ENCODE measurements at regions not wholly inside any gene's neighbourhood (a gene's known extent, or its start where the extent isn't known, plus 50 kb on each side); places are given as distances from the start of the nearest gene placed in this dataset.
"Not testable (repeated sequence)": the region's sequence is repeated elsewhere in the genome, so short reads cannot be mapped to it uniquely, and the experiment has no call there.

DNA sequence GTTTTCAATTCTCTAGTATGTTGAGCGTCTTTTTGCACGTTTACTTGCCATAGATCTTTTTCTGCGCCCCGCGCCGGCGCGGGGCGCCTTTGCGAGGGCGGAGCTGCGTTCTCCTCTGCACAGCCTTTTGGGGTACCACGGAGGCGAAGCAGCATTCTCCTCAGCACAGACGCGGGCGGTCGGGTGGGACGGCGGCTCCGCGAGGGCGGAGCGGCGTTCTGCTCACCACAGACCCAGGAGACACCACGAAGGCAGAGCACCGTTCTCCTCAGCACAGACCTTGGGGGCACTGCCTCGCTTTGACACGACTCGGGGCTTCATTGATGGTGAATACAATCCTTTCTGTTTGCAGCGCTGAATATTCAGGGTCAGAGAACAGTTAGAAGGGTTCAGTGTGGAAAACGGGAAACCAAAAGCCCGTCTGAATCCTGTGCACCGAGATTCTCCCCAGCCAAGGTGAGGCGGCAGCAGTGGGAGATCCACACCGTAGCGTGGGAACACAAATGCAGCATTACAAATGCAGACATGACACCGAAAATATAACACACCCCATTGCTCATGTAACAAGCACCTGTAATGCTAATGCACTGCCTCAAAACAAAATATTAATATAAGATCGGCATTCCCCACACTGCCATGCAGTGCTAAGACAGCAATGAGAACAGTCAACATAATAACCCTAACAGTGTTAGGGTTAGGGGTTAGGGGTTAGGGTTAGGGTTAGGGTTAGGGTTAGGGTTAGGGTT lies 190.7 kb upstream of the VIPR2 start:
- DNase-seq; H3K4me3 ChIP-seq (ENCODE audit: low read length); H3K4me3 Mint-ChIP-seq; H3K9me3 Mint-ChIP-seq; H3K36me3 Mint-ChIP-seq; H3K4me1 Mint-ChIP-seq; CTCF ChIA-PET; H3K27me3 Mint-ChIP-seq; H3K27ac ChIP-seq (ENCODE audit: low read depth, low read length); H3K36me3 ChIP-seq (ENCODE audit: insufficient read depth, low read length); H3K4me1 ChIP-seq (ENCODE audit: insufficient read depth, low read length); H3K27me3 ChIP-seq (ENCODE audit: insufficient read depth, low read length, poor library complexity, severe bottlenecking); H3K9me3 ChIP-seq (ENCODE audit: low read length); POLR2A ChIA-PET: not testable (repeated sequence)
- peak overlapping the region in 1 of 8 donors; percentile 66 for H3K27ac Mint-ChIP-seq

DNA sequence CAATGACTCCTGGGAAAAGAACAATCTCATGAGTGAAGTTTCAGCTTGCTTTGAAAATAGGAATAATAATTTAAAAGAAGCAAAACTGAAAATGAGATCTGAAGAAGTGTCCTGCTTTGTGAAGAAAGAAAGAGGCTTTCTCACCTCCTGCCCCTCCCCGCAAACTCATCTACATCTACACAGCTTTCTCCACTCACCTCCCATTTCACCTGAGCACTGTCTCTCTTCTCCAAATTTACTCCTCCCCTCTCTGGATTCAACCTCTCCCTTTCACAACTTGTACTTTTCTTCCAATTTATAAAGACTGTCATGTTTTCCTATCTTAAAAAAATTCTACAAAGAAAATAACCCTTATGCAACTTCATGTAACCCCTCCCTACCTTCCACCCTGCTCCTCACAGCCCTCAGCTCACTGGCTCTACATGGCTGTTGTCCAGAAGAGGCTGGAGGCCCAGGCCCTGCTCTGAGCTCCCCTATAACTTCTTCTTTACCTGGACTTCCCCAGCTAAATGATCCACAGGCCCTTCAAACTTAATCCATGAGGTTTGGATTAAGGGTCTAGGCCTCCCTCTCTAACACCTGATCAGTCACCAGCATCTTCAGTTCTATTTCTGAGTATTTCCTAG lies 188.3 kb upstream of the VIPR2 start:
- POLR2A ChIA-PET; H3K27ac Mint-ChIP-seq; H3K27me3 ChIP-seq (ENCODE audit: insufficient read depth, low read length, poor library complexity, severe bottlenecking); H3K36me3 ChIP-seq (ENCODE audit: insufficient read depth, low read length); H3K9me3 ChIP-seq (ENCODE audit: low read length); H3K27ac ChIP-seq (ENCODE audit: low read depth, low read length); H3K4me1 Mint-ChIP-seq; H3K4me3 Mint-ChIP-seq; H3K27me3 Mint-ChIP-seq; H3K4me1 ChIP-seq (ENCODE audit: insufficient read depth, low read length); H3K4me3 ChIP-seq (ENCODE audit: low read length); DNase-seq; CTCF ChIA-PET: not testable (repeated sequence)
- Mint-ChIP-seq H3K36me3 (peaks cover 0 to 11% (median 0%) of the 10 kb centered on the region in 3 donors), H3K9me3 (peaks cover 4 to 14% (median 6%) of the 10 kb centered on the region in 5 donors)

DNA sequence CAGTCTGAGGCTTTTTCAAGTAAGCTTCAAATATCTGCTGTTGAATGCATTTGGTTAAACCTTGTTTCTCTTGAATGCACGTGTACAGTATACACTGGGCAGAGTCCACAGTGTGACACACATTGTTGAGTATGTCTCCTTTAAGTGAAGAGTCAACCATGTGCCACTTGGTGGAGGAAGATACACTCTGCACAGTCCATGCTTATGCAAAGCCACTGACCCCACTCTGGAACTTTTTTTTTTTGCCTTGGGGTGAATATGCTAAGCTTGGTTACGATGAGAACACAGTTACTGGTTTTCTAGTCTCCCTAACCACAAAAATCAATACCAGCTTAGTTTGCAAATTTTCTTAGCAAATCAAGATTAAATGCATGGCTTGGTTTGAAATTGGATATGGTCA lies 186.8 kb upstream of the VIPR2 start:
- H3K4me3 ChIP-seq (ENCODE audit: low read length), result no peak overlapping the region
- no peak overlapping the region for H3K27ac ChIP-seq (ENCODE audit: low read depth, low read length)
- ChIA-PET POLR2A (no interaction called here), CTCF (no interaction called here)
- Mint-ChIP-seq H3K36me3 (peaks cover 0 to 15% (median 0%) of the 10 kb centered on the region in 3 donors), H3K27ac (no peak overlapping the region), H3K27me3 (peaks cover 0 to 2% of the 10 kb centered on the region in 2 donors), H3K4me3 (no peak overlapping the region), H3K4me1 (peaks cover 0 to 3% (median 0%) of the 10 kb centered on the region in 3 donors), H3K9me3 (peaks cover 11 to 27% (median 17%) of the 10 kb centered on the region in 5 donors)
- H3K36me3 ChIP-seq (ENCODE audit: insufficient read depth, low read length), result no peaks in the 10 kb centered on the region
- DNase-seq, result no peak
- no peaks in the 10 kb centered on the region for H3K27me3 ChIP-seq (ENCODE audit: insufficient read depth, low read length, poor library complexity, severe bottlenecking)
- no peaks in the 10 kb centered on the region for H3K4me1 ChIP-seq (ENCODE audit: insufficient read depth, low read length)
- H3K9me3 ChIP-seq (ENCODE audit: low read length), result peaks cover 12% of the 10 kb centered on the region

DNA sequence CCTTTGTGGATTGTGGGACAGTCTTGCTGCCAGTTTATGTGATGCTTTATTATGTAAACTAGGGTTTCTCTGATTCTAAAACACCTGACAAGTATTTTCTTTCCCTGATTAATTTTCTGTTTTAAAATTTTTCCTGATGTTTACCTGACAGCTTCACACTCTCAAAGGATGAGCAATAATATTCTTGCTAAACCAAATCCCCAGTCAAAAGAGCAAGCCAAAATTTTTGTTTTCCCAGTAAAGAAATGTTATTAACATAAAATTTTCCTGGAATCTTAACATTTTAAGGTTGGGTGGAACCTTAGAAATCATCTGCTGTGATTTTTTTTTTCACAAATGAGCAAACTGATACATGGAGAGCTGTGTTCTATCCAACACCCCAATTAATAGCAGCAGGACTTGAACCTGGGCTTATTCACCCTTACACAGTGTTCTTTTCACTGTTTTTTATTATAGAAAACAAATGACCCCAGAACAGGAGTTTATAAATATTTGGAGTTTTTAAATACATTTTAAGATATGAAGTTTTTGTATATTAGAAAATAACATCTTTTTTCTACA lies 185.2 kb upstream of the VIPR2 start:
- DNase-seq, result no peak
- H3K36me3 ChIP-seq (ENCODE audit: insufficient read depth, low read length), result no peaks in the 10 kb centered on the region
- Mint-ChIP-seq H3K27me3 (peaks cover 0 to 3% of the 10 kb centered on the region in 2 donors), H3K4me3 (no peak overlapping the region), H3K4me1 (no peaks in the 10 kb centered on the region), H3K9me3 (peaks cover 17 to 29% (median 21%) of the 10 kb centered on the region in 5 donors), H3K27ac (no peak overlapping the region), H3K36me3 (peaks cover 0 to 21% (median 0%) of the 10 kb centered on the region in 3 donors)
- H3K4me3 ChIP-seq (ENCODE audit: low read length), result no peak overlapping the region
- H3K9me3 ChIP-seq (ENCODE audit: low read length), result peaks cover 12% of the 10 kb centered on the region
- ChIA-PET CTCF (no interaction called here), POLR2A (no interaction called here)
- no peak overlapping the region for H3K27ac ChIP-seq (ENCODE audit: low read depth, low read length)
- H3K27me3 ChIP-seq (ENCODE audit: insufficient read depth, low read length, poor library complexity, severe bottlenecking), result no peaks in the 10 kb centered on the region
- H3K4me1 ChIP-seq (ENCODE audit: insufficient read depth, low read length), result no peaks in the 10 kb centered on the region

DNA sequence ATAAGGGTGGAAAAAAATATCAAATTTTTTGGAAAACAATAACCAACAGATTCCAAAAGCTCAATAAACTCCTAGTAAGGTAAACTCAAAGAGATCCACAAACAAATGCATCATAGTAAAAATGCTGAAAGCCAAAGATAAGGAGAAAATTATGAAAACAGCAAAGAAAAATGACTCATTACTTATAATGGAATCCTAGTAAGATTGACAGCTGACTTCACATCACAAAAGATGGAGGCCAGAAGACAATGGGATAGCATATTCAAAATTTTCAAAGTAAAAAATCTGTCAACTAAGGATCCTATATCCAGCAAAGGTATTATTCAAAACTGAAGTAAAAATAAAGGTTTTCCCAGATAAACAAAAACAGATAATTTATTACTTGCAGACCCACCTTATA lies 183.4 kb upstream of the VIPR2 start:
- Histone ChIP-seq H3K27ac (ENCODE audit: low read depth, low read length) (no peak overlapping the region), H3K4me1 (ENCODE audit: insufficient read depth, low read length) (no peaks in the 10 kb centered on the region), H3K36me3 (ENCODE audit: insufficient read depth, low read length) (no peaks in the 10 kb centered on the region), H3K9me3 (ENCODE audit: low read length) (peaks cover 12% of the 10 kb centered on the region), H3K4me3 (ENCODE audit: low read length) (no peak overlapping the region), H3K27me3 (ENCODE audit: insufficient read depth, low read length, poor library complexity, severe bottlenecking) (no peaks in the 10 kb centered on the region)
- Mint-ChIP-seq H3K4me1 (no peaks in the 10 kb centered on the region), H3K27me3 (peaks cover 0 to 2% of the 10 kb centered on the region in 2 donors), H3K4me3 (no peak overlapping the region), H3K27ac (no peak overlapping the region), H3K9me3 (peaks cover 14 to 29% (median 21%) of the 10 kb centered on the region in 5 donors), H3K36me3 (peaks cover 0 to 22% (median 0%) of the 10 kb centered on the region in 3 donors)
- CTCF ChIA-PET, result no interaction called here
- no peak for DNase-seq
- POLR2A ChIA-PET, result no interaction called here

DNA sequence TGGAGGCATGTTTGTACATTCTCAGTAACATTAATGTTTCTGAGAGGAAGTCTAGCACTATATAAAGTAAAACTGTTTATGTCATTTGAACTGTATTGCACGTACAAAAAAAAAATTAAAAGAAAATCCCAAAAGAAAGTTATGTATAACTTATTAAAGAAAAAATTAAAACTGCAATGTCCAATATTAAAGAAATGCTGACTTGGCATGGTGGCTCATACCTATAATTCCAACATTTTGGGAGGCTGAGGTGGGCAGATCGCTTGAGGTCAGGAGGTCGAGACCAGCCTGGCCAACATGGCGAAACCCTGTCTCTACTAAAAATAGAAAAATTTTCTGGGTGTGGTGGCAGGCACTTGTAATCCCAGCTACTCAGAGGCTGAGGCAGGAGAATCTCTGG lies 178.7 kb upstream of the VIPR2 start:
- H3K27me3 ChIP-seq (ENCODE audit: insufficient read depth, low read length, poor library complexity, severe bottlenecking), result no peaks in the 10 kb centered on the region
- no peaks in the 10 kb centered on the region for H3K4me1 ChIP-seq (ENCODE audit: insufficient read depth, low read length)
- H3K9me3 ChIP-seq (ENCODE audit: low read length), result peaks cover 18% of the 10 kb centered on the region
- H3K4me1 Mint-ChIP-seq, result no peaks in the 10 kb centered on the region
- no peak overlapping the region for H3K4me3 ChIP-seq (ENCODE audit: low read length)
- peaks cover 0 to 17% (median 0%) of the 10 kb centered on the region in 3 donors for H3K36me3 Mint-ChIP-seq
- no peak overlapping the region for H3K4me3 Mint-ChIP-seq
- no peak for DNase-seq
- ChIA-PET CTCF (no interaction called here), POLR2A (no interaction called here)
- H3K27ac Mint-ChIP-seq, result no peak overlapping the region
- H3K27ac ChIP-seq (ENCODE audit: low read depth, low read length), result no peak overlapping the region
- H3K9me3 Mint-ChIP-seq, result peaks cover 12 to 30% (median 24%) of the 10 kb centered on the region in 5 donors
- no peaks in the 10 kb centered on the region for H3K36me3 ChIP-seq (ENCODE audit: insufficient read depth, low read length)
- H3K27me3 Mint-ChIP-seq, result peaks cover 2 to 16% of the 10 kb centered on the region in 2 donors

DNA sequence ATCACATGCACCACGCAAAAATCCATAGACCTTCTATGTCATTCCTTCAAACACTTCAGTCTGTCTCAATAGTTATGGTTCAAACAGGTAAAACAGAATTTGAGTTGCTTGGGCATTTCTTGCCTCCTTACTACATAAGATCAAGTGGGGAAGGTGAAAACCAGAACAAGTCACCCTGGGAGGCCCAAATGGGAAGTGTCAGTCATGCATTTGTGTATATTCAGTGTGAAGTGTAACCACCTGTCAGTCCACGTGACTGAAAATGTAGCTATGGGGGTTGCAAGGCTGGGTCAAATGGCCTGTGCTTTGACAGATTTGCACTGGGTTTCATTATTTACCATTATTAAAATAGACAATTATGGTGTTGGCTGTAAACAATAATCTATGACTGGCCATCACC lies 176.6 kb upstream of the VIPR2 start:
- Mint-ChIP-seq H3K27me3 (peaks cover 2 to 16% of the 10 kb centered on the region in 2 donors), H3K9me3 (peaks cover 5 to 27% (median 21%) of the 10 kb centered on the region in 5 donors), H3K27ac (no peak overlapping the region), H3K4me3 (no peak overlapping the region), H3K4me1 (no peaks in the 10 kb centered on the region), H3K36me3 (peaks cover 0 to 21% (median 0%) of the 10 kb centered on the region in 3 donors)
- Histone ChIP-seq H3K27ac (ENCODE audit: low read depth, low read length) (no peak overlapping the region), H3K27me3 (ENCODE audit: insufficient read depth, low read length, poor library complexity, severe bottlenecking) (no peaks in the 10 kb centered on the region), H3K9me3 (ENCODE audit: low read length) (peaks cover 7% of the 10 kb centered on the region), H3K4me3 (ENCODE audit: low read length) (no peak overlapping the region), H3K4me1 (ENCODE audit: insufficient read depth, low read length) (no peaks in the 10 kb centered on the region), H3K36me3 (ENCODE audit: insufficient read depth, low read length) (no peaks in the 10 kb centered on the region)
- DNase-seq, result no peak
- ChIA-PET POLR2A (no interaction called here), CTCF (no interaction called here)

DNA sequence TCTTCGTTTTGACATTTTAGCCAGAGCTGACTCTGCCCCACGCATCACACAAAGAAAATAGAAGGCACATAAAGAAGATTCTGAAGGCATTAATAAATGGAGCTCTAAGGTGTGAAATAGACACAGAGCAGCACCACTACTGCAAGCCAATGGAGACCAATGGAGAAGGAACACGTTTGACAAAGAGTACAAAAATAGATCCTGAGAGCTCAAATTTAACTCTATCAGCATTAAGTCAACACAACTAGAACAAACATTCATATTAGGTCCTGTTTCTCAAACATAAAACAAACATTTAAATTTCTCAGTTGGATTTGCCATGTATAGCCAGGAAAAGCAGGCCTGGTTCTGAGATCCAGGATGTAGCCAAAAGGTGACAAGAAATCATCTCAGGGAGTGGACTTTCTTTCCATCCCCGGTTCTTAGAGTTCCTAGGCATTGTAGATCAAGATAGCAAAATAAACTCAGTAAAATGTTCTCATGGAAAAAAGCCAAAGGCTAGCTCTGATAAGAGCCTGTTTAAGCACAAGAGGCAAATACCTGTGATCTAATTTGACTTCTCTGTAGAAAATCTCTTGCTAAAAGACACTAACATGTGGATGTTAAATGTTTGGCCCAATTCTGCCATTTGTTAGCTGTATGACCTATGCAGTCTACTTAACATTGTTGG lies 174.2 kb upstream of the VIPR2 start:
- ChIA-PET CTCF (no interaction called here), POLR2A (no interaction called here)
- Histone ChIP-seq H3K4me3 (ENCODE audit: low read length) (no peak overlapping the region), H3K9me3 (ENCODE audit: low read length) (peaks cover 7% of the 10 kb centered on the region), H3K27ac (ENCODE audit: low read depth, low read length) (no peak overlapping the region), H3K36me3 (ENCODE audit: insufficient read depth, low read length) (no peaks in the 10 kb centered on the region), H3K4me1 (ENCODE audit: insufficient read depth, low read length) (no peaks in the 10 kb centered on the region), H3K27me3 (ENCODE audit: insufficient read depth, low read length, poor library complexity, severe bottlenecking) (no peaks in the 10 kb centered on the region)
- H3K27ac Mint-ChIP-seq, result no peak overlapping the region
- DNase-seq, result no peak
- no peaks in the 10 kb centered on the region for H3K4me1 Mint-ChIP-seq
- H3K4me3 Mint-ChIP-seq, result no peak overlapping the region
- peaks cover 0 to 21% (median 0%) of the 10 kb centered on the region in 3 donors for H3K36me3 Mint-ChIP-seq
- H3K27me3 Mint-ChIP-seq, result peaks cover 0 to 16% of the 10 kb centered on the region in 2 donors
- H3K9me3 Mint-ChIP-seq, result peaks cover 5 to 23% (median 19%) of the 10 kb centered on the region in 5 donors

Measured in CD8-positive, alpha-beta memory T cell (primary cell).